Neural cell (in vitro differentiated cells): ENCODE measurements at regions not wholly inside any gene's neighbourhood (a gene's known extent, or its start where the extent isn't known, plus 50 kb on each side); places are given as distances from the start of the nearest gene placed in this dataset.

ENCODE experiments used
- H2AFZ ChIP-seq: fragments of 200-600, 300-800 bp; sonication (generic), shearing (Covaris generic); 2 replicates; pipeline ENCODE4 v1.6.0; 2014; ENCODE audit warnings: low read depth, mild to moderate bottlenecking, antibody characterized with exemption, low read length, moderate library complexity
- H3F3A ChIP-seq: fragments of 200-600 bp; shearing (Covaris generic); 2 replicates; pipeline ENCODE4 v1.6.1; 2016; ENCODE audit warnings: mild to moderate bottlenecking, moderate library complexity, mixed read lengths, antibody characterized with exemption, low read length; ENCODE audit not compliant: insufficient read depth, poor library complexity, severe bottlenecking
- H3K27ac ChIP-seq: fragments of 200-600, 300-800 bp; sonication (generic), shearing (Covaris generic); 2 replicates; pipeline ENCODE4 v1.5.1; 2014; ENCODE audit warnings: mild to moderate bottlenecking, low read length, moderate library complexity
- H3K27me3 ChIP-seq: fragments of 300-800, 200-600 bp; sonication (generic), shearing (Covaris generic); 2 replicates; pipeline ENCODE4 v1.6.0; 2014; ENCODE audit warnings: mild to moderate bottlenecking, low read depth, low read length, moderate library complexity; ENCODE audit not compliant: insufficient read depth
- H3K36me3 ChIP-seq: fragments of 300-800, 200-600 bp; sonication (generic), shearing (Covaris generic); 2 replicates; pipeline ENCODE4 v1.5.1; 2014; ENCODE audit warnings: mild to moderate bottlenecking, antibody characterized with exemption, low read length, moderate library complexity; ENCODE audit not compliant: insufficient read depth
- H3K4me2 ChIP-seq: fragments of 300-800, 200-600 bp; sonication (generic), shearing (Covaris generic); 2 replicates; pipeline ENCODE4 v1.6.0; 2014; ENCODE audit warnings: mild to moderate bottlenecking, low read length
- H3K4me3 ChIP-seq: fragments of 300-800, 200-600 bp; sonication (generic), shearing (Covaris generic); 2 replicates; pipeline ENCODE4 v1.5.1; 2014; ENCODE audit warnings: mild to moderate bottlenecking, low read length, moderate library complexity
- H3K79me2 ChIP-seq: fragments of 200-600 bp; shearing (Covaris generic); replicated peaks from 2 replicates; pipeline ENCODE4 v1.6.0; 2014; ENCODE audit warnings: mild to moderate bottlenecking, low read length, moderate library complexity; ENCODE audit not compliant: insufficient read depth
- H3K9ac ChIP-seq: fragments of 300-800, 200-600 bp; sonication (generic), shearing (Covaris generic); 2 replicates; pipeline ENCODE4 v1.6.1; 2016; ENCODE audit warnings: mild to moderate bottlenecking, low read length, mixed read lengths
- H3K9me2 ChIP-seq: fragments of 200-600 bp; shearing (Covaris generic); 2 replicates; pipeline ENCODE4 v1.6.1; 2016; ENCODE audit warnings: mild to moderate bottlenecking, low read length, mixed read lengths; ENCODE audit not compliant: insufficient read depth
- H3K9me3 ChIP-seq: fragments of 200-600, 300-800 bp; sonication (generic), shearing (Covaris generic); 2 replicates; pipeline ENCODE4 v1.6.1; 2016; ENCODE audit warnings: mild to moderate bottlenecking, mixed run types, low read length, moderate library complexity, mixed read lengths
- H4K20me1 ChIP-seq: fragments of 200-600 bp; shearing (Covaris generic); 2 replicates; pipeline ENCODE4 v1.6.1; 2016; ENCODE audit warnings: mild to moderate bottlenecking, mixed run types; ENCODE audit not compliant: insufficient read depth
- CTCF ChIP-seq: fragments of 450-650 bp; IDR thresholded peaks from 2 replicates; pipeline ENCODE4 v1.5.1; 2014; ENCODE audit warnings: antibody characterized with exemption, mild to moderate bottlenecking, moderate library complexity; ENCODE audit not compliant: poor library complexity, severe bottlenecking
- EP300 ChIP-seq: fragments of 450-650 bp; conservative IDR thresholded peaks from 2 replicates; pipeline ENCODE4 v1.6.1; 2014; ENCODE audit warnings: antibody characterized with exemption, mild to moderate bottlenecking, moderate library complexity; ENCODE audit not compliant: poor library complexity, severe bottlenecking
- EZH2 ChIP-seq: fragments of 200-600, 300-800 bp; shearing (Covaris generic), sonication (generic); IDR thresholded peaks from 2 replicates; pipeline ENCODE4 v1.6.1; 2014; ENCODE audit warnings: antibody characterized with exemption, low read length, borderline replicate concordance, mild to moderate bottlenecking; ENCODE audit not compliant: insufficient read depth, poor library complexity, severe bottlenecking
- MXI1 ChIP-seq: fragments of 450-650 bp; conservative IDR thresholded peaks from 2 replicates; pipeline ENCODE4 v1.6.1; 2014; ENCODE audit warnings: antibody characterized with exemption, mild to moderate bottlenecking; ENCODE audit not compliant: poor library complexity, severe bottlenecking
- POLR2AphosphoS5 ChIP-seq: IDR thresholded peaks from 2 replicates; pipeline ENCODE4 v1.6.1; 2012
- RAD21 ChIP-seq: fragments of 450-650 bp; conservative IDR thresholded peaks from 2 replicates; pipeline ENCODE4 v1.6.1; 2014; ENCODE audit warnings: antibody characterized with exemption, mild to moderate bottlenecking, moderate library complexity
- REST ChIP-seq: IDR thresholded peaks from 2 replicates; pipeline ENCODE4 v1.6.1; 2012; ENCODE audit warnings: borderline replicate concordance
- SMC3 ChIP-seq: fragments of 450-650 bp; conservative IDR thresholded peaks from 2 replicates; pipeline ENCODE4 v1.6.1; 2014; ENCODE audit warnings: antibody characterized with exemption, mild to moderate bottlenecking, moderate library complexity; ENCODE audit not compliant: poor library complexity
- TAF1 ChIP-seq: IDR thresholded peaks from 2 replicates; pipeline ENCODE4 v1.6.1; 2012; ENCODE audit warnings: low read depth

- no peak overlapping the region for H3K4me2 ChIP-seq
- no peaks in the 10 kb centered on the region for H3F3A ChIP-seq
- no peak overlapping the region for H3K9ac ChIP-seq
- H3K9me2 ChIP-seq: no peaks in the 10 kb centered on the region
- H3K79me2 ChIP-seq: no peaks in the 10 kb centered on the region
- H3K27ac ChIP-seq: no peak overlapping the region
- no peaks in the 10 kb centered on the region for H3K9me3 ChIP-seq
- H2AFZ ChIP-seq: no peak overlapping the region
- no peaks in the 10 kb centered on the region for H3K27me3 ChIP-seq
- H4K20me1 ChIP-seq: no peaks in the 10 kb centered on the region
- no peak overlapping the region for H3K4me3 ChIP-seq
- no peak for TF ChIP-seq REST
- TF ChIP-seq EZH2: no peak
- TF ChIP-seq MXI1: no peak
- TF ChIP-seq TAF1: no peak
- no peak for TF ChIP-seq SMC3
- TF ChIP-seq RAD21: no peak
- TF ChIP-seq EP300: no peak
- no peak for TF ChIP-seq CTCF
- TF ChIP-seq POLR2AphosphoS5: no peak
- no peaks in the 10 kb centered on the region for H3K36me3 ChIP-seq
These were observed 197.4 kb downstream of the LTN1 start for GRCh38 chr21:28795251-28795650.

DNA sequence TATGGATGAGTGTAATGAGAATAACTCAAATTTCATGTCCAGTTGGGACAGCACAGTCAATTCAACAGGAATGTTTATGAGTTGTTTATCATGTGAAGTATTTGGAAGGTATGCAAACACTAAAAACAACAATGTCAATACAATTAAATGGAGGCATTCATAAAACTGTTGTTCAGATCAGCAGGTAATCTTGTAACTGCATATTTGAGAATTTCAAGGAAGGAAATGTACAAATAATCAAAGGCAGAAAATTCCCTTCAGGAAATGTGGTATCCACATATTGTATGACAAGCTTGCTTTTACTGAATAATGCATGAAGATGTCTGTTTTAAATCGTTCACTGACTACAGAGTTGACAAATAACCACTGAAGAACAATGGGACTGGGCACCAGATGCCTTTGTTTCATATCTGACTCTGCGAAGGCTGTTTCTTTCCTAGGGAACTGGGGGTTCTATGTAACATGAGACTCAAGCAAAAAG is 198.3 kb downstream of the LTN1 start:
- Histone ChIP-seq H3K27ac (no peak overlapping the region), H3K9me2 (no peaks in the 10 kb centered on the region), H3K4me2 (no peak overlapping the region), H3K9ac (no peak overlapping the region), H3K9me3 (no peaks in the 10 kb centered on the region), H3F3A (no peaks in the 10 kb centered on the region), H4K20me1 (no peaks in the 10 kb centered on the region), H3K36me3 (no peaks in the 10 kb centered on the region), H3K27me3 (no peaks in the 10 kb centered on the region), H2AFZ (no peak overlapping the region), H3K4me3 (no peak overlapping the region), H3K79me2 (no peaks in the 10 kb centered on the region)
- TF ChIP-seq TAF1 (no peak), CTCF (no peak), REST (no peak), POLR2AphosphoS5 (no peak), MXI1 (no peak), RAD21 (no peak), SMC3 (no peak), EZH2 (no peak), EP300 (no peak)
